Mucosa of stomach (tissue), 1 donor: ENCODE measurements at regions not wholly inside any gene's neighbourhood (a gene's known extent, or its start where the extent isn't known, plus 50 kb on each side); places are given as distances from the start of the nearest gene placed in this dataset.
"Not testable (repeated sequence)": the region's sequence is repeated elsewhere in the genome, so short reads cannot be mapped to it uniquely, and the experiment has no call there.

Experiments
- H3K27me3 ChIP-seq: one replicate; pipeline ENCODE4 v1.7.0; 2013; ENCODE audit warnings: mild to moderate bottlenecking, low read length; ENCODE audit not compliant: control insufficient read depth, insufficient read depth
- H3K36me3 ChIP-seq: one replicate; pipeline ENCODE4 v1.7.0; 2013; ENCODE audit warnings: low read length; ENCODE audit not compliant: control insufficient read depth, insufficient read depth
- H3K4me1 ChIP-seq: one replicate; pipeline ENCODE4 v1.7.0; 2013; ENCODE audit warnings: mild to moderate bottlenecking, low read length; ENCODE audit not compliant: control insufficient read depth, insufficient read depth
- H3K4me3 ChIP-seq: one replicate; pipeline ENCODE4 v1.7.0; 2013; ENCODE audit warnings: low read length
- H3K9ac ChIP-seq: one replicate; pipeline ENCODE4 v1.7.0; 2013; ENCODE audit warnings: mild to moderate bottlenecking, low read length, moderate library complexity
- H3K9me3 ChIP-seq: one replicate; pipeline ENCODE4 v1.7.0; 2013; ENCODE audit warnings: mild to moderate bottlenecking, low read length, moderate library complexity; ENCODE audit not compliant: control insufficient read depth
- donor health status: Pancreatic carcinoma.

DNA sequence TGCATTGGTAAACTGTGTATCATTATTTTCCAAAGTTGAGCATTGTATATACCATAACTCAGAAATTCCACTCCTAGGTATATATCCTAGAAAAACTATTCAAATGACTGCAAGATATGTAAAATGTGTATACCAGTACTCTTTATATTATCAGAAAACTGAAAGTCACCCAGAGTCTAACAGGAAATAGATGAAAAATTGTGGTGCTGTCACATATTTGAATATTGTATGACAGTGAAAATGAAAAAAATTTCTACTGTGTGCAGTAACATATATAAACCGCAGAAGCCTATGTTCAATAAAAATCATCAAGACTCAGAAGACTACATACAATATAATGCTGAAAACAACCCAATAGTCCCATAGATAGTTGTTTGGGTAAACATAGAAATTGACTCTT is 74.4 kb upstream of the LYPLAL1 start:
- Histone ChIP-seq H3K9me3 (no peaks in the 10 kb centered on the region), H3K9ac (no peak overlapping the region), H3K27me3 (no peaks in the 10 kb centered on the region), H3K36me3 (no peaks in the 10 kb centered on the region), H3K4me3 (no peak overlapping the region), H3K4me1 (no peaks in the 10 kb centered on the region)

- no peaks in the 10 kb centered on the region for H3K9me3 ChIP-seq
- no peak overlapping the region for H3K9ac ChIP-seq
- H3K27me3 ChIP-seq: no peaks in the 10 kb centered on the region
- H3K36me3 ChIP-seq: no peaks in the 10 kb centered on the region
- no peaks in the 10 kb centered on the region for H3K4me1 ChIP-seq
- no peak overlapping the region for H3K4me3 ChIP-seq
Measured at GRCh38 chr1:219100059-219100458, 73.6 kb upstream of the LYPLAL1 start.

DNA sequence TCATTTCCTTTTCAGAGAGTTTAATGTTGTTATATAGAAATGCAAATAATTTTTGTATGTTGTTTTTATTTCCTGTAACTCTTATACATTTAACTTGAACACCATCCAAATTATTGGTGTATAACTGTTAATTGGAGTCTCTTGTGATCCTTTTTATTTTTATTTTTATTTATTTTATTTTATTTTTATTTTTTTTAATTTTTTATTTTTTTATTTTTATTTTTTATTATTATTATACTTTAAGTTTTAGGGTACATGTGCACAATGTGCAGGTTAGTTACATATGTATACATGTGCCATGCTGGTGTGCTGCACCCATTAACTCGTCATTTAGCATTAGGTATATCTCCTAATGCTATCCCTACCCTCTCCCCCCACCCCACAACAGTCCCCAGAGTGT is 71.2 kb upstream of the LYPLAL1 start:
- H3K36me3 ChIP-seq, H3K27me3 ChIP-seq: not testable (repeated sequence)

GRCh38 chr1:219105893-219106292 is 67.8 kb upstream of the LYPLAL1 start:
- Histone ChIP-seq H3K4me1 (no peaks in the 10 kb centered on the region), H3K9me3 (no peaks in the 10 kb centered on the region), H3K27me3 (no peaks in the 10 kb centered on the region), H3K9ac (no peak overlapping the region), H3K4me3 (no peak overlapping the region), H3K36me3 (no peaks in the 10 kb centered on the region)

More for the DNA sequence above, 71.2 kb upstream of the LYPLAL1 start:
- H3K4me1 ChIP-seq, H3K9me3 ChIP-seq, H3K9ac ChIP-seq, H3K4me3 ChIP-seq: not testable (repeated sequence)

GRCh38 chr1:219109424-219110018 is 64.2 kb upstream of the LYPLAL1 start:
- Histone ChIP-seq H3K4me3 (no peak overlapping the region), H3K9me3 (no peaks in the 10 kb centered on the region), H3K9ac (no peak overlapping the region), H3K36me3 (no peaks in the 10 kb centered on the region), H3K4me1 (no peaks in the 10 kb centered on the region), H3K27me3 (no peaks in the 10 kb centered on the region)

DNA sequence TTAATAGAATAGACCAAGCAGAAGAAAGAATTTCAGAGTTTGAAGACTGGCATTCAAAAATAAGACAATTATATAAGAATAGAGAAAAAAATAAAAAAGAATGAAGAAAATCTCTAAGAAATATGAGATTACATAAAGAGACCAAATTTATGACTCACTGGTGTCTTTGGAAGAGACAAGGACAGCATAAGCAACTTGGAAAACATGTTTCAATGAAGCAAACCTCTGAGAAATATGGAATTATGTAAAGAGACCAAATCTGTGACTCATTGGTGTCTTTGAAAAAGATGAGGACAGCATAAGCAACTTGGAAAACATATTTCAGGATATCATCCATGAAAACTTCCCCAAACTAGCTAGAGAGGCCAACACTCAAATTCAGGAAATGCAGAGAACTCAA is 60.4 kb upstream of the LYPLAL1 start:
- Histone ChIP-seq H3K4me3 (no peak overlapping the region), H3K36me3 (no peaks in the 10 kb centered on the region), H3K9ac (no peak overlapping the region), H3K27me3 (no peaks in the 10 kb centered on the region), H3K4me1 (no peaks in the 10 kb centered on the region), H3K9me3 (no peaks in the 10 kb centered on the region)

GRCh38 chr1:219114014-219114413 is 59.7 kb upstream of the LYPLAL1 start:
- Histone ChIP-seq H3K9ac (no peak overlapping the region), H3K4me3 (no peak overlapping the region), H3K27me3 (no peaks in the 10 kb centered on the region), H3K4me1 (no peaks in the 10 kb centered on the region), H3K9me3 (no peaks in the 10 kb centered on the region), H3K36me3 (no peaks in the 10 kb centered on the region)

DNA sequence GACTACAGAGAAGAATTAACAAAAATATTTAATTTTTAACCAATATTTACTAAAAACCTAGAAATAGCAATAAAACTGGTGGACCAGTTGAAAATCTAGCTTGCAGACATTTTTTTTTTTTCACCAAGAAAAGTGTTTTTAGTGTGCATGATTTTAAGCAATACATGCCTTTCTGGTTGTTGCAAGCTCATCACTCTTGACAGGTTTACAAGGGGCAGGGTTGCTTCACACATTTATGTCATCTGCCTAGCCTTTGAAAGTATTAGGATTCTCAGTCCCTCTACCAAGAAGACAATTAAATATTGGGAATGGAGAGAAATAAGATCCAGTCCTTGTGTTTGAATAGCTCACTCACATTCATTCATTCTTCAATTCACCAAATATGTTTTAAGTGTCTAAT is 53.8 kb upstream of the LYPLAL1 start:
- Histone ChIP-seq H3K9me3 (no peaks in the 10 kb centered on the region), H3K27me3 (no peaks in the 10 kb centered on the region), H3K4me3 (no peak overlapping the region), H3K9ac (no peak overlapping the region), H3K36me3 (no peaks in the 10 kb centered on the region), H3K4me1 (no peaks in the 10 kb centered on the region)

- H3K9ac ChIP-seq: no peak overlapping the region
- no peaks in the 10 kb centered on the region for H3K27me3 ChIP-seq
- no peaks in the 10 kb centered on the region for H3K36me3 ChIP-seq
- H3K9me3 ChIP-seq: no peaks in the 10 kb centered on the region
- H3K4me1 ChIP-seq: no peaks in the 10 kb centered on the region
- no peak overlapping the region for H3K4me3 ChIP-seq
Measured at GRCh38 chr1:219120624-219121544, 52.8 kb upstream of the LYPLAL1 start.

DNA sequence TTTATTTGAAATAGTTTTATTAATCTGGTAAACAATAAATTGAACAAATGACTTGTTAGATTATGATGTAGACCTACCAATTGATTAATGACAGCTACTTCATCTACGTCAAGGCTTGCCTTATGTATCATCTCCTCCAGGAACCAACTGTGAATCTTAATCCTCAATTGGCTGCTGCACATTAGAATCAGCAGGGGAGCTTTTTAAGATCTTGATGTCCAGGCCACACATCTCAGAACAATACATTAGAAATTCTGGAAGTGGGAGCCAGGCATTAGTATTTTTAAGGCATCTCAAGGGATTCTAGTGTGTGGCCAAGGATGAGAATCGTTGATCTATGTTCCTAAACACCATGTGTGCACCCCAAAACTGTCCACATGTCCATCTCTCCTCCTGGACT is 52.0 kb upstream of the LYPLAL1 start:
- H3K27me3 ChIP-seq: no peaks in the 10 kb centered on the region
- H3K9ac ChIP-seq: no peak overlapping the region
- H3K9me3 ChIP-seq: no peaks in the 10 kb centered on the region
- H3K36me3 ChIP-seq: no peaks in the 10 kb centered on the region
- H3K4me1 ChIP-seq: no peaks in the 10 kb centered on the region
- H3K4me3 ChIP-seq: no peak overlapping the region

- no peaks in the 10 kb centered on the region for H3K4me1 ChIP-seq
- no peaks in the 10 kb centered on the region for H3K27me3 ChIP-seq
- no peak overlapping the region for H3K9ac ChIP-seq
- H3K4me3 ChIP-seq: no peak overlapping the region
- H3K9me3 ChIP-seq: no peaks in the 10 kb centered on the region
- H3K36me3 ChIP-seq: no peaks in the 10 kb centered on the region
Measured at GRCh38 chr1:219123036-219123435, 50.6 kb upstream of the LYPLAL1 start.
